ENCODE measurements at regions not wholly inside any gene's neighbourhood (a gene's known extent, or its start where the extent isn't known, plus 50 kb on each side); places are given as distances from the start of the nearest gene placed in this dataset.

GRCh38 chr16:17812771-17813170, 342.0 kb upstream of the XYLT1 start:
- no peak for TF ChIP-seq YY1 (IDR thresholded peaks at IDR 0.05; ENCODE audit: insufficient read depth, insufficient read length)
- TF ChIP-seq SUZ12 (IDR thresholded peaks at IDR 0.05; ENCODE audit: extremely low read depth, insufficient read depth, insufficient read length) = no peak
